ENCODE measurements at regions not wholly inside any gene's neighbourhood (a gene's known extent, or its start where the extent isn't known, plus 50 kb on each side); places are given as distances from the start of the nearest gene placed in this dataset.

DNA sequence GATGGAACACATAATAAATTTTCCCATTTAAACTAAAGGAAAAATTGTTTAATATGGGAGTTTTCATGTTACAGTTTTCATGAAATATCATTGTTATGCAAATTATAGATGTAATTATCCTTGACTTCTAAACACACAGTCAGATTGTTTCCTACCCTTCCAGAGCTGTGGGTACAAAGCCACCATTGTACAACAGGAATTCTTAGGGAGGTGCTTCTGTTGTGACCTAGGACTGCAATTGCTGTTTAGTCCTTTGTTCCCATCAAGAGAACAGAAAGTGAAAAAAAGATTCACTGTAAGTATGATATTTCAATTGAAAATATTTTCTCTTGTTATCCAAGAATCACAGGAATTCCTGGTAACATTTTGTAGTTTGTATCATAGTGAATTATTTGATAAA is 455.3 kb upstream of the NAALADL2 start:
- DNase-seq (ENCODE audit: low read depth), result no peak

DNA sequence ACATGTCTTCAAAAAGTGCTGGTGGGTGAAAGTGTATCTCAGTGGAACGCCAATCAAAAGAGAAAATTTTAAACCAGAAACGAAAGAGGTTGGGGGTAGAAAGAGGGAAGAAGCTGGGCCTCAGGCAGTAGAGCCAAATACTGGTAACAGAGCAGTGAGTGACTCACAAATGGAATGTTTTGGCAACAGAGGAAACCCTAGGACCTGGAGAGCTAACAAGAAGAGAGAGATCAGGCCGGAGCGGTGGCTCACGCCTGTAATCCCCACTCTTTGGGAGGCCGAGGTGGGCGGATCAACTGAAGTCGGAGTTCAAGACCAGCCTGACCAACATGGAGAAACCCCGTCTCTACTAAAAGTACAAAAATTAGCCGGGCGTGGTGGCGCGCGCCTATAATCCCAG is 450.8 kb upstream of the NAALADL2 start:
- DNase-seq (ENCODE audit: low read depth), result no peak

GRCh38 chr3:174409086-174409743 is 449.9 kb upstream of the NAALADL2 start:
- no peak for DNase-seq (ENCODE audit: low read depth)

DNA sequence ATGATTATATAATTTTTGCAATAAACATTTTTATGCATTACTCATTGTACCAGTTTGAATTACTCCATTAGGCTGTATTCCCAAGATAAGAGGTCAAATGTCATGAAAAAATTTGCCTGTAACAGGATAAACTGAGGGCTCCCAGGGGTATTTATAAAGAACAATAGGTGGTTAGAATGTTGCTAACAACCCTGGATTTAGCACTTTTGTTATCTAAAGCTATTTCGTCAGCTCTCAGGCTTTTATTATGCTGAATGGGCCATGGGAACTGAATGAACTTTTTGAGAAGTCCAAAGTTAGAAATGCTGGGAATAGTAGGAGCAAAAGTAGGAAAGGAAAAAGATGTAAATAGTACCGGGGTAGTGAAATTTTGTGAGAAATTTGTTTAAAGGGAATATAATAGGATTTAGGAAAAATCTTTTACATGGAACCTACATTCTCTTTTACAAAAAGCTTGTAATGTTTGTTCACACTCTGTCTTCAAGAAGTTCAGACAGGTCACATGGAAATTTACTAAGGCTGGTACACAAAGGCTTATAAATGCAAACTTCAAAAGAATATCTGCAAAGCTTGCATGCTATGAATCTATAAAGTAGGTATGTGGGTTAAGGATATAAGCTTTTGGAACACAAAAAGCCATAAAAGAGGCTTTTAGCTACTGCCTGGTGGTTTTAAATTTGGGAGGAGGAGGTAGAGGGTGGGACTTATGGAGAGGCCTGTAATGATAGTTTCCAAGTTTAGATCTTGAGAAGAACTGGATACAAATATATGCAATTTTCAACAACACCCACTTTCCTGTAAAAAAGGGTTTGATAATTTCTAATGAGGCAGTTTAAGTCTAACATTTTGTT is 445.8 kb upstream of the NAALADL2 start:
- no peak for DNase-seq (ENCODE audit: low read depth)

DNA sequence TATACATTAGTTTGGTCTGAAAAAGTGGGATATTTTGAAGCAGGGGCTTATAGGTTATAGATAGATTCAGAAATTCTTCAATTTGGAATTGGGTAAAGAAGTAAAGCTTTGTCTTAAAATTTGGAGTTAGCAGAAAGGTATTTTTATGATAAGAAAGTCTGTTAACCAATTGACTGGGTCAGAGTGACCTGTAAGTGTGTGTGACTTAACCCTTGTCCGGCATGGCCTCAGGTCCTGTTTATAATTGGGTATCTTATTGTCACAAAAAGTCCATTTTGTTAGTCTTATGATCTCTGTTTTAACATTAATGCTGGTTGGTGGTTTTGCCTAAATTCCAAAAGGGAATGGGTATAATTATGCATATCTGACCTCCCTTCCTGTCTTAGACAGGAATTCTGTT is 444.2 kb upstream of the NAALADL2 start:
- DNase-seq (ENCODE audit: low read depth), result no peak

DNA sequence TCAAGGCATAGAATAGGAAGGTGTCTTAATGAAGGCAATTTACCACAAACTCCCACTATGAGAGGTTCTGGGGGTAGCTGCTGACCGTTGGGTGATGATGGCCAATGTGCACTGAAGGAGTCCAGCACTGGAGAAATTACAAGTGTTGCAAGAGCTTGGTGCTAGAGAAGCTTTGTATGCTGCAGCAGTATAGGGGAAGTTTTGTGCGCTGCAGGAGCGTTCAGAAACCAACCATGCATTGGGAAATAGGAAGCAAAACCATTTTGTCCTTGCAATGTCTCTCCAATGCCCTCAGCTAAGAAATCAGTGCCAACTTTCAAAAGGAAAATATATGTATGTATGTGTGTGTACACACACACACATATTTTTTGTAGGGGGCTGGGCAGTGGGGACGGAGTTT is 441.6 kb upstream of the NAALADL2 start:
- no peak for DNase-seq (ENCODE audit: low read depth)

GRCh38 chr3:174419216-174419615 is 439.9 kb upstream of the NAALADL2 start:
- no peak for DNase-seq (ENCODE audit: low read depth)

GRCh38 chr3:174423936-174424335 is 435.2 kb upstream of the NAALADL2 start:
- DNase-seq (ENCODE audit: low read depth), result no peak

- no peak for DNase-seq (ENCODE audit: low read depth)
These were observed 434.5 kb upstream of the NAALADL2 start for GRCh38 chr3:174424656-174425055.

DNA sequence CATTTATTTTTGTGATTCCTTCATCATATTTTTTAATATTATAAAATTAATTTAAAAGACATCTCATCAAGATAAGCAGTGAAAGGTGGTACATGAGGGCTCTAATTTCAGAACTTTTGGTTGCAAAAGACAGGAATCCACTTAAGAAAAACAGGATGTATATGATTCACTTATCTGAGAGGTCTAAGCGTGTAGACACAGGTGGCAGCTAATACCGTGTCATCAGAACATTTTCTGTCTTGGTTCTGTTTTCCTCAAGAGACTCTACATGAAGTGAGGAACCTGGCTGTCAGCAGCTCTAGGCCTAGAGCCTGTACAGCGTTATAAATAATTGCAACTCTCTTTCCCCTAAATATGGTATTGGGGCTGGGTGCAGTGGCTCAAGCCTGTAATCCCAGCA is 433.7 kb upstream of the NAALADL2 start:
- no peak for DNase-seq (ENCODE audit: low read depth)

DNA sequence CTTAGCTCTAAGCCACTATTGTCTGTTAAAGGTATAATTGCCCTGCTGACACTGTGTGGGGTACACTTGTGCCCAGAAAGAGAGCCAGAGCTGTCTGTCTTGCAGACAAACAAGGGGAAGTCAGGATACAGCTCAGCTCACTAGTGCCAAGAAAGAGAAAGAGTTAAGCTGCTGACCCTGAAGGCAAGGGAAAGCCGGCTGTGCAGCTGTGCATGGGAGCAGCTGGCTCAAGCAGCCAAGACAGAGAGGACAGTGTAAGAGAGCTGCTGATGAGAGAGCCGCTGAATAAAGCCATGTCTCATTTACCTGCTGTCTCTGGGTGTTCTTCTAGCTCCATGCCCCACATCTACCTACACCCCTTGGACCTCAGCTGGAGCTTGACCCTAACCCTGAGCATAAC is 428.1 kb upstream of the NAALADL2 start:
- no peak for DNase-seq (ENCODE audit: low read depth)

DNA sequence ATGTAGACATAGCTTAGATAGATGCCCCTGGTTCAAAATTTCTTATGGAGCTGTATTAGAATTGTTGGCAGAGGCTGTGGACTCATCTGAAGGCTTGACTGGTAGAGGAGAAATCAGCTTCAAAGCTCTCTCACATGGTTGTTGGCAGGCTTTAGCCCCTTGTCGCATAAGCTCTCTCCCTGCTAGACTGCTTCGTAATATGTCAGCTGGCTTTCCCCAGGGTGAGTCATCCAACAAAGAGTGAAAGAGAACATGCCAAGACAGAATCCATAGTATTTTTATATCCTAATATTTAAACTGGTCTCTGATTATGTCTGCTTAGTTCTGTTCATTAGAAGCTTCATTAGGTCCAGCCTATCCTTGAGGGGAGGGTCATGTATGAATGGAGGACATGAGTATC is 427.4 kb upstream of the NAALADL2 start:
- no peak for DNase-seq (ENCODE audit: low read depth)

DNA sequence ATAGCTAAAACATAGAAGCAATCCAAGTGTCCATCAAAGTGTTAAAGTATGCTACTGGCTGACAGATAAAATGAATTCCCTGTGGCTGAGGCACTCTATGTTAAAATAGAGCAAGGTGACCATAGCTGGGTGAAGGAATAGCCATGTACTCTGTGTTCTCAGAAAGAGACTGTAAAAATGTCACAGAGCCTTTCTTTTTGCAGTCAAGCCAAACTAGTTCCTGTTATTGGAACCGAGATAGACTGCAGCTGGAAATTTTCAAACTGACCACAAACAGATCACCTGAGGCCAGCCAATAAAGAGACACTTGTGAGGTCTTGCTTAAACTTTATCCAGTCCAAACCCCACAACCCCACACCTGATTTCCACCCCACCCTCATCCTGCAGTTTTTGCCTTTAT is 422.8 kb upstream of the NAALADL2 start:
- no peak for DNase-seq (ENCODE audit: low read depth)

- DNase-seq (ENCODE audit: low read depth), result no peak
These were observed 420.5 kb upstream of the NAALADL2 start for GRCh38 chr3:174438501-174439145.

- DNase-seq (ENCODE audit: low read depth), result no peak
These were observed 419.5 kb upstream of the NAALADL2 start for GRCh38 chr3:174439331-174440252.

DNA sequence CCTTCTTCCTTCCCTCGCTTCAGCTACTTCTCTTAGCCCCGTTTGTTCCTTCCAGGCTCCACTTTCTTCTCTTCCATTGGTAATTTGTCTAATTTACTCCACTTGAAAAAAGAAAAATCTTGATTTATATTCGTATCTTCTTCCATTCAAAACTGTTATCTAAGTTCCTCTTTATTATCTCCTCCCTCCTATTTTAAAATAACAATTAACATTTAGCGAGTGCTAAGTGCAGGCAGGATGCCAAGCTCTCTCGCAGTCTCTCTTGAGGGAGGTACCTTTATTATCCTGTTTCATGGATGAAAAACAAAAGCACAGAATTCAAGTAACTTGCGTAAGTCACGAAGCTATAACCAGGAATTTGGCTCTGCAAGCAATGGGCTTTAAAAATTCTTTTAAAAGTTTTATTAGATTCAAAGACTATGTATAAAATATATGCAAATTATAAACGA is 418.9 kb upstream of the NAALADL2 start:
- no peak for DNase-seq (ENCODE audit: low read depth)

- peak; percentile 10 for DNase-seq (ENCODE audit: low read depth)
These were observed 418.2 kb upstream of the NAALADL2 start for GRCh38 chr3:174440741-174441587.

DNA sequence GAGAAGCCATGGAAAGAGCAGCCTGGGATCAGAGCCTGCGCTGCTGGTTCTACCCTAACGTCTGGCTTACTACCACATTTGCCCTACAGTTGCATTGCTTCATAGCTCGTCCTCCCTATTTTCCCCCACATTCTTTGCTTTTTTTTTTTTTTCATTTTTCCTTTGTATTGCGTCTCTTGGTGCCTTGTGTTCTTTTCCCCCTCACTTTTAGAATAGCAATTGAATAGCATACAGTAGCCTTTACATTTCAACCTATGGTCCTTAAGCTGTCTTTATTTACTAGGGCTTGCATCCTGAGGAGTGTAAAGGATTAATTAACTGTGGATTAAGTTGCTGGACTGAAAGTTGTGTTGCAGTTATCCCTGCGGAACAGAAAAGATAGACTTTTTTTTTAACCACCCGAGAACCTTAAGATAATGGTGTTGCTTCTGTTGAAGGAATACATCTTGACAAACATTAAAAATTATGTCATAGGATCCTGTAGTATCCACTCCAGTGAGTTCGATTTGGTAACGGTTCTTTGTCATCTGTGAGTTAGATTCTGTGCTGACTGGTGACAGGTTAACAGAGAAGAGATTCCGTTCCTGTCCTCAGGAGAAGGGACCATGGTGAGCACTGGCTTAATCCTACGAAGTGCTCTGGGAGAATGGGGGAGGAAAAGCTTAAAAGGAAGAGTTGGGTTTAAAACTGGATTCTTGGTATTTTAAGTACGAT is 417.4 kb upstream of the NAALADL2 start:
- no peak for DNase-seq (ENCODE audit: low read depth)

- no peak for DNase-seq (ENCODE audit: low read depth)
These were observed 416.8 kb upstream of the NAALADL2 start for GRCh38 chr3:174442302-174442682.

DNA sequence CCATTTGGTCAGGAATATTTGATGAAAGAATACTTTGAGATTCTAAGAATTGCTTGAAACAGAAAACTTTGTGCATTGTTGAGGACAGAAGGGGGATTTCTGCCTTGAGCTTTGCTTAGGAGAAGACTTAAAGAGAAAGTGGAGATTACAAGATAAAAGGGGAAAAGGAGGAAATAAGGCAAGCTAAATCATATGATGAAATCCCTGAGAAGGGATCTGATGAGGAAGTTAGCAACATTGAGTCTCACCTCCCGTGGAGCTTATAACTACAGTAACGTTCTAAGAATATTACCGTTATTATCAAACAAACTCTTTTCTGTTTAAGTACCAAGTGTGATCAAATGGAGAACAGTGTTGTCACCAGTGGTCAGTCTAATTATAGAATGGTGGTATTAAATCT is 414.7 kb upstream of the NAALADL2 start:
- no peak for DNase-seq (ENCODE audit: low read depth)

All from stimulated activated CD8-positive, alpha-beta memory T cell treated with anti-CD3 and anti-CD28 coated beads, Interleukin-12 subunit alpha, Interleukin-12 subunit beta, amount 100 ng/mL, for 4 hours (primary cell).